ENCODE measurements at regions not wholly inside any gene's neighbourhood (a gene's known extent, or its start where the extent isn't known, plus 50 kb on each side); places are given as distances from the start of the nearest gene placed in this dataset.

DNA sequence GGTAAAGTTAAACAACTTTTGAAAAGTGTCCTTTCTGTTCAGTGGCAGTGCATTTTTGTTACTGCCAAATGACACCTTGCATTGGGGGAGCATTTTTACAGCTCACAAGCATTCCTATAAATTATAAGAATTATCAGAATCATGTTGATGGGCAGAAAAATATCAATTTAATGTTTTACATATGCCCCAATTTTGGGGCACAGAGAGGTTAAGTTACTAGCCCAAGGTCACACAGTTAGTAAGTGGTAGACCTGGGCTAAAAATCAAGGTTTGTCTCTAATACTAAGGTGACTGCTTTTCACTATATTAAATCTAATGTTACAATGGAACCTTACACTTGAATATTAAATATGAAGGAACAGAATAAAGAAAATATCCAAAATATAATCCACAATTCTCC is 180.1 kb upstream of the IVNS1ABP start:
- DNase-seq: no peak
- no peak overlapping the region for H3K9ac ChIP-seq (ENCODE audit: low read length)
- no peaks in the 10 kb centered on the region for H3K9me3 ChIP-seq (replicated peaks; ENCODE audit: insufficient read depth, low read length)
- H3K36me3 ChIP-seq (replicated peaks; ENCODE audit: insufficient read depth, low read length): no peaks in the 10 kb centered on the region
- H3K79me2 ChIP-seq (ENCODE audit: low read length): no peaks in the 10 kb centered on the region
- H3K27me3 ChIP-seq (replicated peaks; ENCODE audit: insufficient read depth, low read length): no peaks in the 10 kb centered on the region
- TF ChIP-seq, protein P1, sequence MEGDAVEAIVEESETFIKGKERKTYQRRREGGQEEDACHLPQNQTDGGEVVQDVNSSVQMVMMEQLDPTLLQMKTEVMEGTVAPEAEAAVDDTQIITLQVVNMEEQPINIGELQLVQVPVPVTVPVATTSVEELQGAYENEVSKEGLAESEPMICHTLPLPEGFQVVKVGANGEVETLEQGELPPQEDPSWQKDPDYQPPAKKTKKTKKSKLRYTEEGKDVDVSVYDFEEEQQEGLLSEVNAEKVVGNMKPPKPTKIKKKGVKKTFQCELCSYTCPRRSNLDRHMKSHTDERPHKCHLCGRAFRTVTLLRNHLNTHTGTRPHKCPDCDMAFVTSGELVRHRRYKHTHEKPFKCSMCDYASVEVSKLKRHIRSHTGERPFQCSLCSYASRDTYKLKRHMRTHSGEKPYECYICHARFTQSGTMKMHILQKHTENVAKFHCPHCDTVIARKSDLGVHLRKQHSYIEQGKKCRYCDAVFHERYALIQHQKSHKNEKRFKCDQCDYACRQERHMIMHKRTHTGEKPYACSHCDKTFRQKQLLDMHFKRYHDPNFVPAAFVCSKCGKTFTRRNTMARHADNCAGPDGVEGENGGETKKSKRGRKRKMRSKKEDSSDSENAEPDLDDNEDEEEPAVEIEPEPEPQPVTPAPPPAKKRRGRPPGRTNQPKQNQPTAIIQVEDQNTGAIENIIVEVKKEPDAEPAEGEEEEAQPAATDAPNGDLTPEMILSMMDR (IDR thresholded peaks at IDR 0.05; ENCODE audit: low read length): no peak
- no peak for TF ChIP-seq EZH2 (optimal IDR thresholded peaks at IDR 0.05; ENCODE audit: low read depth, low read length)
- TF ChIP-seq EZH2phosphoT487 (IDR thresholded peaks at IDR 0.05; ENCODE audit: low read length): no peak
- H3K4me1 ChIP-seq (ENCODE audit: low read length): no peaks in the 10 kb centered on the region
- no peaks in the 10 kb centered on the region for H4K20me1 ChIP-seq (ENCODE audit: insufficient read depth, low read length)
- no peaks in the 10 kb centered on the region for H3F3A ChIP-seq (ENCODE audit: insufficient read depth, low read length)
- no peaks in the 10 kb centered on the region for H3K9me2 ChIP-seq (replicated peaks; ENCODE audit: insufficient read depth, low read length)
- no peak overlapping the region for H2AFZ ChIP-seq (ENCODE audit: low read length)
- H3K4me2 ChIP-seq (ENCODE audit: low read depth, low read length): no peak overlapping the region
- no peak overlapping the region for H3K4me3 ChIP-seq (ENCODE audit: low read length)
- no peak overlapping the region for H3K27ac ChIP-seq (ENCODE audit: low read length)

- H3F3A ChIP-seq (ENCODE audit: insufficient read depth, low read length): no peaks in the 10 kb centered on the region
- no peak overlapping the region for H3K9ac ChIP-seq (ENCODE audit: low read length)
- no peaks in the 10 kb centered on the region for H3K4me1 ChIP-seq (ENCODE audit: low read length)
- H3K79me2 ChIP-seq (ENCODE audit: low read length): no peaks in the 10 kb centered on the region
- no peak overlapping the region for H2AFZ ChIP-seq (ENCODE audit: low read length)
- TF ChIP-seq EZH2phosphoT487 (IDR thresholded peaks at IDR 0.05; ENCODE audit: low read length): no peak
- TF ChIP-seq, protein P1 (IDR thresholded peaks at IDR 0.05; ENCODE audit: low read length): no peak
- no peaks in the 10 kb centered on the region for H4K20me1 ChIP-seq (ENCODE audit: insufficient read depth, low read length)
- H3K9me3 ChIP-seq (replicated peaks; ENCODE audit: insufficient read depth, low read length): no peaks in the 10 kb centered on the region
- no peak overlapping the region for H3K4me3 ChIP-seq (ENCODE audit: low read length)
- H3K36me3 ChIP-seq (replicated peaks; ENCODE audit: insufficient read depth, low read length): no peaks in the 10 kb centered on the region
- H3K27me3 ChIP-seq (replicated peaks; ENCODE audit: insufficient read depth, low read length): no peaks in the 10 kb centered on the region
- H3K27ac ChIP-seq (ENCODE audit: low read length): no peak overlapping the region
- H3K9me2 ChIP-seq (replicated peaks; ENCODE audit: insufficient read depth, low read length): no peaks in the 10 kb centered on the region
- DNase-seq: no peak
- H3K4me2 ChIP-seq (ENCODE audit: low read depth, low read length): no peak overlapping the region
Observed at GRCh38 chr1:185495898-185496297, 178.9 kb upstream of the IVNS1ABP start.

DNA sequence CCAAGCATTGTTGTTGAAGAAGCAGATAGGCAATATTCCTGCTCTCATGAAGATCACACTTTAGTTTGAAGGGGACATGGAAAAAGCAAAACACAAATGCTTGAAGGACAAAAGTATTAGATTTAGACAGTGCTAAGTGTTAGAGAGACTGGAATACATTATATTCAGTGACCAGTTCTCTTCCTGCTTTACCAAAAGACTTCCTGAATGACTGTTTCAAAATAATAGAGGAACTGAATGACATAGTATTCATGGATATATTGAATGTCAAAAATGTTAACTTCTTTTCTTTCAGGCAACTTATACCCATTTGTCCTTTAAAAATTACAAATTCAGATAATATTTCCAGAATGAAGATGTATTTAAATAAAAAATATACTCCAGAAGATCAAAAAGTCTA is 178.0 kb upstream of the IVNS1ABP start:
- Histone ChIP-seq H3K4me1 (ENCODE audit: low read length) (no peaks in the 10 kb centered on the region), H3K9me2 (replicated peaks; ENCODE audit: insufficient read depth, low read length) (no peaks in the 10 kb centered on the region), H3K27me3 (replicated peaks; ENCODE audit: insufficient read depth, low read length) (no peaks in the 10 kb centered on the region), H3K4me3 (ENCODE audit: low read length) (no peak overlapping the region), H4K20me1 (ENCODE audit: insufficient read depth, low read length) (no peaks in the 10 kb centered on the region), H3K27ac (ENCODE audit: low read length) (no peak overlapping the region), H3K9ac (ENCODE audit: low read length) (no peak overlapping the region), H2AFZ (ENCODE audit: low read length) (no peak overlapping the region), H3K79me2 (ENCODE audit: low read length) (no peaks in the 10 kb centered on the region), H3K36me3 (replicated peaks; ENCODE audit: insufficient read depth, low read length) (no peaks in the 10 kb centered on the region), H3F3A (ENCODE audit: insufficient read depth, low read length) (no peaks in the 10 kb centered on the region), H3K9me3 (replicated peaks; ENCODE audit: insufficient read depth, low read length) (no peaks in the 10 kb centered on the region), H3K4me2 (ENCODE audit: low read depth, low read length) (no peak overlapping the region)
- DNase-seq: no peak
- no peak for TF ChIP-seq EZH2 (optimal IDR thresholded peaks at IDR 0.05; ENCODE audit: low read depth, low read length)
- no peak for TF ChIP-seq EZH2phosphoT487 (IDR thresholded peaks at IDR 0.05; ENCODE audit: low read length)
- TF ChIP-seq, protein P1 (IDR thresholded peaks at IDR 0.05; ENCODE audit: low read length): no peak
